Kidney (tissue), 13 donors: ENCODE measurements at regions not wholly inside any gene's neighbourhood (a gene's known extent, or its start where the extent isn't known, plus 50 kb on each side); places are given as distances from the start of the nearest gene placed in this dataset.
"Not testable (repeated sequence)": the region's sequence is repeated elsewhere in the genome, so short reads cannot be mapped to it uniquely, and the experiment has no call there.

Experiments used
- DNase-seq, 5 donors: peaks; one replicate each; pipeline ENCODE4 v3.0.0-alpha.2; 2013 to 2020
- FAIRE-seq: peaks from 2 replicates; lab custom pipeline; 2012; peaks lifted over from hg19 to GRCh38; lab: Jason Lieb, UNC
- H3K27ac ChIP-seq, 2 donors: one replicate each; pipeline ENCODE4 v1.7.0; 2013; ENCODE audit warnings: low read depth in 2 of 2, low read length in 2 of 2, inconsistent platforms in 1 of 2
- H3K27me3 ChIP-seq: one replicate; pipeline ENCODE4 v1.7.1; 2013; ENCODE audit warnings: low read length, inconsistent platforms; ENCODE audit not compliant: control insufficient read depth, insufficient read depth
- H3K36me3 ChIP-seq, 3 donors: one replicate each; pipeline versions ENCODE4 v1.7.0 to v1.7.1; 2013; ENCODE audit warnings: low read length in 3 of 3, control low read depth in 1 of 3, inconsistent platforms in 1 of 3; ENCODE audit not compliant: insufficient read depth in 3 of 3, control insufficient read depth in 2 of 3
- H3K4me1 ChIP-seq, 3 donors: one replicate each; pipeline versions ENCODE4 v1.7.0 to v1.7.1; 2013; ENCODE audit warnings: low read length in 3 of 3, inconsistent platforms in 1 of 3, low read depth in 1 of 3; ENCODE audit not compliant: control insufficient read depth in 2 of 3, insufficient read depth in 2 of 3
- H3K4me3 ChIP-seq, 3 donors: one replicate each; pipeline versions ENCODE4 v1.7.0 to v1.8.1; 2013; ENCODE audit warnings: low read length in 3 of 3, control low read depth in 1 of 3, inconsistent platforms in 1 of 3
- H3K9ac ChIP-seq, 3 donors: one replicate each; pipeline versions ENCODE4 v1.7.0 to v1.7.1; 2013; ENCODE audit warnings: low read length in 3 of 3, control low read depth in 1 of 3, inconsistent platforms in 1 of 3
- H3K9me3 ChIP-seq, 3 donors: one replicate each; pipeline versions ENCODE4 v1.7.0 to v1.7.1; 2013; ENCODE audit warnings: low read length in 3 of 3, control low read depth in 1 of 3, inconsistent platforms in 1 of 3; ENCODE audit not compliant: control insufficient read depth in 2 of 3, insufficient read depth in 1 of 3
- CTCF ChIP-seq: IDR thresholded peaks from 3 replicates; pipeline ENCODE4 v1.5.1; 2012; ENCODE audit warnings: mild to moderate bottlenecking, moderate library complexity, borderline replicate concordance; ENCODE audit not compliant: insufficient read depth; ENCODE audit errors: extremely low read depth
- intact Hi-C: fragments of 100-400 bp; cut with DNase I; formaldehyde crosslinking; loops from one replicate; pipeline ENCODE4 v1.11.1; 2022
- donor health status: control.
- donor health status: control.
- donor health status: control.
- donor health status: control.
- donor health status: control.
- donor health status: DM: yes; HTN: yes; CAD: no.
- donor health status: Normal renal cell carcinoma (clear cell type).

- Histone ChIP-seq H3K4me1 (no peaks in the 10 kb centered on the region), H3K27ac (no peak overlapping the region), H3K9me3 (no peaks in the 10 kb centered on the region), H3K4me3 (no peak overlapping the region), H3K9ac (no peak overlapping the region), H3K27me3 (no peaks in the 10 kb centered on the region), H3K36me3 (no peaks in the 10 kb centered on the region)
- intact Hi-C loops = no loop called here
- FAIRE-seq (no peak), DNase-seq (no peak)
- TF ChIP-seq CTCF = no peak
Measured at GRCh38 chr3:11735638-11736037, 91.9 kb upstream of the VGLL4 start.

GRCh38 chr3:11735111-11735510 is 91.4 kb upstream of the VGLL4 start:
- H3K36me3 ChIP-seq, DNase-seq, FAIRE-seq, H3K4me3 ChIP-seq, H3K9me3 ChIP-seq, intact Hi-C loops, H3K27me3 ChIP-seq, H3K27ac ChIP-seq, H3K4me1 ChIP-seq, H3K9ac ChIP-seq: not testable (repeated sequence)

- Histone ChIP-seq H3K4me1 (no peaks in the 10 kb centered on the region), H3K9me3 (no peaks in the 10 kb centered on the region), H3K27me3 (no peaks in the 10 kb centered on the region), H3K36me3 (no peaks in the 10 kb centered on the region), H3K4me3 (no peak overlapping the region), H3K9ac (no peak overlapping the region), H3K27ac (no peak overlapping the region)
- no peak for DNase-seq
- FAIRE-seq = no peak
- TF ChIP-seq CTCF = no peak
- intact Hi-C loops = no loop called here
Measured at GRCh38 chr3:11733914-11734313, 90.2 kb upstream of the VGLL4 start.

GRCh38 chr3:11727207-11727606 is 83.5 kb upstream of the VGLL4 start:
- Histone ChIP-seq H3K27me3 (no peaks in the 10 kb centered on the region), H3K4me3 (no peak overlapping the region), H3K9me3 (no peaks in the 10 kb centered on the region), H3K4me1 (no peaks in the 10 kb centered on the region), H3K36me3 (no peaks in the 10 kb centered on the region), H3K9ac (no peak overlapping the region), H3K27ac (no peak overlapping the region)
- DNase-seq (no peak), FAIRE-seq (no peak)
- TF ChIP-seq CTCF = no peak
- intact Hi-C loops = no loop called here
